NCI-H82 (cell line): ENCODE measurements at regions not wholly inside any gene's neighbourhood (a gene's known extent, or its start where the extent isn't known, plus 50 kb on each side); places are given as distances from the start of the nearest gene placed in this dataset.

ENCODE experiments used
- DNase-seq: peaks from one replicate; lab custom pipeline; 2025; lab: John Stamatoyannopoulos, UW

- DNase-seq = no peak
Measured at GRCh38 chr9:91066856-91067255, 265.2 kb downstream of the SYK start.

- no peak for DNase-seq
Measured at GRCh38 chr9:91067306-91067860, 265.8 kb downstream of the SYK start.

GRCh38 chr9:91071184-91071990, 269.8 kb downstream of the SYK start:
- no peak for DNase-seq

GRCh38 chr9:91073049-91073810, 271.6 kb downstream of the SYK start:
- DNase-seq = no peak

- no peak for DNase-seq
Measured at GRCh38 chr9:91073811-91074771, 272.5 kb downstream of the SYK start.

GRCh38 chr9:91074866-91075265, 273.2 kb downstream of the SYK start:
- no peak for DNase-seq

- no peak for DNase-seq
Measured at GRCh38 chr9:91075279-91075678, 273.7 kb downstream of the SYK start.

GRCh38 chr9:91077624-91078368, 276.2 kb downstream of the SYK start:
- DNase-seq = no peak

GRCh38 chr9:91078369-91078695, 276.7 kb downstream of the SYK start:
- no peak for DNase-seq

- no peak for DNase-seq
Measured at GRCh38 chr9:91082731-91083130, 279.0 kb downstream of the AUH start.

- no peak for DNase-seq
Measured at GRCh38 chr9:91084896-91085516, 276.7 kb downstream of the AUH start.

- DNase-seq = no peak
Measured at GRCh38 chr9:91085517-91086291, 276.0 kb downstream of the AUH start.

- no peak for DNase-seq
Measured at GRCh38 chr9:91086657-91087461, 274.9 kb downstream of the AUH start.

GRCh38 chr9:91087462-91087759, 274.3 kb downstream of the AUH start:
- DNase-seq = no peak

- no peak for DNase-seq
Measured at GRCh38 chr9:91089405-91090129, 272.2 kb downstream of the AUH start.

GRCh38 chr9:91090130-91090410, 271.6 kb downstream of the AUH start:
- DNase-seq = no peak

- no peak for DNase-seq
Measured at GRCh38 chr9:91092214-91092613, 269.5 kb downstream of the AUH start.

- DNase-seq = no peak
Measured at GRCh38 chr9:91094324-91095088, 267.2 kb downstream of the AUH start.
